ENCODE measurements at regions not wholly inside any gene's neighbourhood (a gene's known extent, or its start where the extent isn't known, plus 50 kb on each side); places are given as distances from the start of the nearest gene placed in this dataset.

DNA sequence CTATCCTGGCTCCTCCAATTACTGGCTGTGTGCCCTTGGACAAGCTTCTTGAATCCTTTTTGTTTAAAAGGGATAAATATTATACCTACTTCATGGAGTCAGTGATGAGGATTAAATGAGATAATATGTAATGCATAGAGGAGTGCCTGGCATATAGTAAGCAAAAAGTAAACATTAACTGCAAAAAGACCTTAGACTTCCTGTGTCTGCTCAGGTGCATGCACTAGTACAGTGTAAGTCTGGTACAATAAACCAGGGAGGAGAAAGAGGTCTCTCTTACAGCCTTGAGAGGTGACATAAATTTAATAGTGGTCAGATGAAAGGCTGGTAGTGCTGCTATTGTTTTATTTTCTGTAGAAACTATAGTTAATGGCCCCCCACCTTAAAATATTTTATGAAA, 305.2 kb upstream of the MIS18BP1 start (continued):
- TF ChIP-seq ZNF462 (CRISPR knock-in tag; IDR thresholded peaks at IDR 0.05) (no peak), CREB1 (CRISPR knock-in tag; IDR thresholded peaks at IDR 0.05; ENCODE audit: low read depth) (no peak), JUNB (IDR thresholded peaks at IDR 0.05; ENCODE audit: unreplicated experiment) (no peak), NANOG (IDR thresholded peaks at IDR 0.05; ENCODE audit: borderline replicate concordance) (no peak), EZH2phosphoT487 (IDR thresholded peaks at IDR 0.05; ENCODE audit: unreplicated experiment) (no peak), EZH2 (IDR thresholded peaks at IDR 0.05; ENCODE audit: low read depth, unreplicated experiment) (no peak)
- TF ChIP-seq, protein P1, sequence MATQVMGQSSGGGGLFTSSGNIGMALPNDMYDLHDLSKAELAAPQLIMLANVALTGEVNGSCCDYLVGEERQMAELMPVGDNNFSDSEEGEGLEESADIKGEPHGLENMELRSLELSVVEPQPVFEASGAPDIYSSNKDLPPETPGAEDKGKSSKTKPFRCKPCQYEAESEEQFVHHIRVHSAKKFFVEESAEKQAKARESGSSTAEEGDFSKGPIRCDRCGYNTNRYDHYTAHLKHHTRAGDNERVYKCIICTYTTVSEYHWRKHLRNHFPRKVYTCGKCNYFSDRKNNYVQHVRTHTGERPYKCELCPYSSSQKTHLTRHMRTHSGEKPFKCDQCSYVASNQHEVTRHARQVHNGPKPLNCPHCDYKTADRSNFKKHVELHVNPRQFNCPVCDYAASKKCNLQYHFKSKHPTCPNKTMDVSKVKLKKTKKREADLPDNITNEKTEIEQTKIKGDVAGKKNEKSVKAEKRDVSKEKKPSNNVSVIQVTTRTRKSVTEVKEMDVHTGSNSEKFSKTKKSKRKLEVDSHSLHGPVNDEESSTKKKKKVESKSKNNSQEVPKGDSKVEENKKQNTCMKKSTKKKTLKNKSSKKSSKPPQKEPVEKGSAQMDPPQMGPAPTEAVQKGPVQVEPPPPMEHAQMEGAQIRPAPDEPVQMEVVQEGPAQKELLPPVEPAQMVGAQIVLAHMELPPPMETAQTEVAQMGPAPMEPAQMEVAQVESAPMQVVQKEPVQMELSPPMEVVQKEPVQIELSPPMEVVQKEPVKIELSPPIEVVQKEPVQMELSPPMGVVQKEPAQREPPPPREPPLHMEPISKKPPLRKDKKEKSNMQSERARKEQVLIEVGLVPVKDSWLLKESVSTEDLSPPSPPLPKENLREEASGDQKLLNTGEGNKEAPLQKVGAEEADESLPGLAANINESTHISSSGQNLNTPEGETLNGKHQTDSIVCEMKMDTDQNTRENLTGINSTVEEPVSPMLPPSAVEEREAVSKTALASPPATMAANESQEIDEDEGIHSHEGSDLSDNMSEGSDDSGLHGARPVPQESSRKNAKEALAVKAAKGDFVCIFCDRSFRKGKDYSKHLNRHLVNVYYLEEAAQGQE (IDR thresholded peaks at IDR 0.05; ENCODE audit: unreplicated experiment), result no peak

Data from GM23338 (cell line).